Fibroblast of skin of left quadriceps (primary cell): ENCODE measurements at regions not wholly inside any gene's neighbourhood (a gene's known extent, or its start where the extent isn't known, plus 50 kb on each side); places are given as distances from the start of the nearest gene placed in this dataset.
"Not testable (repeated sequence)": the region's sequence is repeated elsewhere in the genome, so short reads cannot be mapped to it uniquely, and the experiment has no call there.

Experiments used
- DNase-seq, 2 experiments: peaks; one replicate each; pipeline ENCODE4 v3.0.0-alpha.2; 2013; ENCODE audit warnings: low read depth in 2 of 2

- DNase-seq, result no peak
These were observed 149.8 kb upstream of the FOXN3 start for GRCh38 chr14:89566644-89567415.

- DNase-seq, result no peak
These were observed 149.1 kb upstream of the FOXN3 start for GRCh38 chr14:89566180-89566579.

- DNase-seq, result no peak
These were observed 148.6 kb upstream of the FOXN3 start for GRCh38 chr14:89565607-89566006.

DNA sequence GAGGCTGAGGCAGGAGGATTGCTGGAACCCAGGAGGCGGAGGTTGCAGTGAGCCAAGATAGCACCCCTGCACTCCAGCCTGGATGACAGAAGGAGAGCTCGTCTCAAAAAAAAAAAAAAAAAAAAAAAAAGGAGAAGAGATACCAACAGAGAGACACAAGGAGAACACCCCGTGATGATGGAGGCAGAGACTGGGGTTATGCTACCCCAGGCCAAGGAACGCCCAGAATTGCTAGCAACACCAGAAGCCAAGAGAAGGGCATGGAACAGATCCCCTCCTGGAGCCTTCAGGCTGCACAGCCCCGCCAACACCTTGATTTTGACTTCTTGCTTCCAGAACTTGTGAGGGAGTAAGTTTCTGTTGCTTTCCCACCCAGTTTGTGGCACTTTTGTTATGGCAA, 148.0 kb upstream of the FOXN3 start:
- DNase-seq, result no peak

DNA sequence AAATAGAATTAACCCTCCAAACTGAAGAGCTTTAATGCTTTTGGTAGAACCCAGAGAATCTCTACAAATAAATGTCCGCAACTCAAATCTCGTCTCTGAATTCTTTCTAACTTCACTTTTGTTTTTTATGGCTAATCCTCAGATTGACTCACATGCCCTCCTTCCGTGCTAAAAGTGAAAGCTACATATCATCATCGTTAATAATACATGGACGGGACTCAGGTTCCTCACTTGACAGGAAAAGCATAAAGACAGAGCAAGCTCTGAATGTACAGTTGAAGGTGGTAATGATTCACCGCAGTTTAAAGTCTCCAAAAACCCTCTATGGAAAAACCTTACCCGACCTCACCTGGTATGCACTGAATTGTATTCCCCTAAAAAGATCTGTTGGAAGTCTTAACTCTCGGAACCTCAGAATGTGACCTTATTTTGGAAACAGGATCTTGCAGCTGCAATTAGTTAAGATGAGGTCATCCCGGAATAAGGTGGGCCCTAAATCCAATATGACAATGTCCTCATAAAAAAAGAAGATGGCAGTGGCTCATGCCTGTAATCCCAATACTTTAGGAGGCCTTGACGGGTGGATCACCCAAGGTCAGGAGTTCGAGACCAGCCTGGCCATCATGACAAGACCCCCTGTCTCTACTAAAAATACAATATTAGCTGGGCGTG, 147.4 kb upstream of the FOXN3 start:
- no peak for DNase-seq

- no peak for DNase-seq
These were observed 146.4 kb upstream of the FOXN3 start for GRCh38 chr14:89563471-89563870.

- no peak for DNase-seq
These were observed 134.9 kb upstream of the FOXN3 start for GRCh38 chr14:89551955-89552354.

DNA sequence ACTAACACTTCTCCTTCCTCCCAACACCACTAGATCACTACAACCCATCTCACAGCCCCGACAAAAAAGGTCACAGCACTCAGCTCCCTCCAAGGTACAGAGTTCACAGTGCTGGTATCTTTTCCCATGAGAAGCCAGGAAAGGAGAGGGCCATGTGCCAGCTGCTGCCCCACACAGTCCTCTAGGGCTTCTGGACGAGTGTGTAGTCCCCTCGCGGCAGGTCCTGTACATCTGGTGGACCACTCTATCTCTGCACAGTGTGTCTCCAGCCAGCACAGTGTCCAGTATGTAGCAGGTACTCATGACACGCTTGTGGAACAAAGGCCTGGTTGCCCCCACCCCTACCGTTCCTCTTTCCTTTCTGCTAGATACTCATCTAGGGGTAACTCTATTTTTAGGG, 134.4 kb upstream of the FOXN3 start:
- no peak for DNase-seq

DNA sequence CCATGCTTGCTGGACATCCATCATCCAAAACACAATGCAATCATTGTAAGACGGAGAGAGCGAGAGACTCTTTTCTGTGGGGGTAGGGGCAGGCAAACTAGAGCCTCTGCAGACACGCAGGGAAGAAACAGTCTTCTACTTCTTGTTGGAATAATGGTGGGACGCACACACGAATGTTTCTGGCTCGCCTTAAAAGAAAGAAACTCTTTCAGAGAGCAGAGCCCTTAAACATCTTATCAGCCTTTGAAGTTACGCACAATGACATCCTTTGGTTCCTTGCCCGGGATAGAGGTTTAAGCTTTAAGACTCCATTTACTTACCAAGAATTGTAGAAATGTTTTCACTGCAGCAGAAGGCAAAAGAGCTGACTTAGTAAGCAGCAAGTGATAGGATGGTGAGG, 133.8 kb upstream of the FOXN3 start:
- DNase-seq, result no peak

- no peak for DNase-seq
These were observed 132.5 kb upstream of the FOXN3 start for GRCh38 chr14:89549381-89550125.

- DNase-seq, result not testable (repeated sequence)
These were observed 130.0 kb upstream of the FOXN3 start for GRCh38 chr14:89547047-89547446.

- no peak for DNase-seq
These were observed 127.7 kb upstream of the FOXN3 start for GRCh38 chr14:89544636-89545301.

GRCh38 chr14:89543425-89543790, 126.4 kb upstream of the FOXN3 start:
- DNase-seq, result no peak

DNA sequence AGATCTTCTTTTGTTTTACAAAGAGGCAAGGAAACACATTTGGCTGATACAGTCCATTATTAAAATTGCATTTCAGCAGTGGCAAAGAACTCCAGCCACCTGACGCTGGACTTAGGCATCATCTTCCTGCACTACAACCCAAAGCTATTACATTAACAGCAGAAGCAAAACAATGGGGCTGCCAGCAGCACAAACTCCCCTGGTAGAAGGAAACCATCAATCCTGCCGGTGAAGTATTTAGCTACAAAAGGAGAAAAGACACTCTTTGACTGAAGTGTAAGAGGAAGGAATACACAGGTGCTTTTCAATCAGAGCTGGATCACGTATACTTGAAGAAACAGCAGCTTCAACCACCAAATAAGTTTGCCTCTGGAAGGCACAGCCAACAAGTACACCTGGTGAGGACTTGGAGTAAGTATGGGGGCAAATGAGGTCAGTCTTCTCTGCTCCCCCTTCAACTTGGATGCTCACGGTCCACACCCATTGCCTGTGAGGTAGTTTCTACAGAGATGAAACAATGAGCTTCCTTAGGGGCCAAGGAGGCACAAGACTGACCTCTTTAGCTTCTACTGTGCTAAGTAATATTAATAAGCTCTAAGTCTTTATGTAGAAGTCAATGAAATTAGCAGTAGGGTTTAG, 125.9 kb upstream of the FOXN3 start:
- no peak for DNase-seq

DNA sequence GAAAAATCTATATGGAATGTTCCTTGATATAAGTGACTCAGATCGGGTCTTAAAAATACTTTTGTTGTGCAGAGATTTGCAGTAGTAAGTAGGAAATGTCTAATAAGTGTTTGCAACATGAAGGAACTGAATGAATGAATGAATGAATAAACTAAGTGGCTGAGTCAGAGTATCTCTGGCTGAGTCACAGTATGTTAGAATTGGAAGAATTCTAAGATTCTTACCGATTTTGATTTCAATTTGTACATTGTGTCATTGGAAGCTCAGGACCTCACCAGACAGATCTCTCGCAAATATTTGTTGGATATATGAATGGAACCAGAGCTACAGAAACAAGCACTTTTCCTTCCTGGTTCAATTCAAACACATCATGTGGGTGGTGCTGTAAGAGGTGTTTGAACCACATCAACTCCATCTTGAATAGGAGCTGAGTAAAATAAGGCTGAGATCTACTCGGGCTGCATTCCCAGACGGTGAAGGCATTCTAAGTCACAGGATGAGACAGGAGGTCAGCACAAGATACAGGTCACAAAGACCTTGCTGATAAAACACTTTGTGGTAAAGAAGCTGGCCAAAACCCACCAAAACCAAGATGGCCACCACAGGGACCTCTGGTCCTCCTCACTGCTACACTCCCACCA, 123.9 kb upstream of the FOXN3 start:
- DNase-seq, result peak; percentile 68 to 73

DNA sequence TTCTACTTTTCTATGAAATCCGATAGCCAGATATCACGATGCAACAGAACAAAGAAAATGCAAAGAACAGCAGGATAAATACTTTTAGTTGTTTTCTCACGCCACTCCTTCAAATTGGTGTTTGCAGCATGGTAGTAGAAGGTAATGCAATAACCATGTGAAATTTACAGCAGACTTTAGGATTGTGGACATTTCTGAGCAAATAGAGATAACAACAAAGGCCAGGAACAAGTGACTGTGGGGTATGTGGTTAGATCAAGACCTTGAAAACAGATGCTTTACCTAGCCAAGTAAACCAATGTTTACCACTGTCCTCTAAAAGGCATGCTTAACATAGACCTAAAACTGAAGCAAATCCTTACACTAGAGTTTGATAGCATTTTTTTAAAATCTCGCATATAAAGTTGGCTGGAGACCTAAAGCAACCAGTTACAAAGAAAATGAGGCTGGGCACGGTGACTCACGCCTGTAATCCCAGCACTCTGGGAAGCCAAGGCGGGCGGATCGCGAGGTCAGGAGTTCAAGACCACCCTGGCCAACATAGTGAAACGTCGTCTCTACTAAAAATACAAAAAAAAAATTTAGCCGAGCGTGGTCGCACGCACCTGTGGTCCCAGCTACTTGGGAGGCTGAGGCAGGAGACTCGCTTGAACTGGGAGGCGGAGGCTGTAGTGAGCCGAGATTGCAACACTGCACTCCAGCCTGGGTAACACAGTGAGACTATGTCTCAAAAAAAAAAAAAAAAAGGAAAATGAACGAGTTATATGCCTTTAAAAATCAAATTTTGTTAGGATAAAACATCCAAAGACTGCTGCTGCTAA, 123.2 kb upstream of the FOXN3 start:
- no peak for DNase-seq

DNA sequence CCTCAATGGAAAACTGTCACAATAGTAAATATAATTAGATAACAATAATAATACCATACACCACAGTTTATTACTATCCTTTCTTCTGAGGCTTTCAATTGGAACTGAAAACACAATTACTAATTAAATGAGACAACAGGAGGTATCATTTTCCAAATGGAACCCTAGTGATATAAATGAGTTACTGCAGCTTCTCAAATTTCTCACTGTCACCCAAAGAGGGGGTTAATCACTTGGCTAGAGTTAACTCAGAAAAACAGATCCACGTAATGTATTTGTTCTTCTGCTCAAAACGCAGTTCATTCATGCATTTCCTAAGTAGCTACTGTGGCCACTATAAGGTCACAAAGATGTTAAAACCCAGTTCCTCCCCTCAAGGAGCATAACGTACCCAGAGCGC, 120.9 kb upstream of the FOXN3 start:
- DNase-seq, result no peak

GRCh38 chr14:89534902-89535685, 118.1 kb upstream of the FOXN3 start:
- peak; percentile 14 to 31 for DNase-seq

DNA sequence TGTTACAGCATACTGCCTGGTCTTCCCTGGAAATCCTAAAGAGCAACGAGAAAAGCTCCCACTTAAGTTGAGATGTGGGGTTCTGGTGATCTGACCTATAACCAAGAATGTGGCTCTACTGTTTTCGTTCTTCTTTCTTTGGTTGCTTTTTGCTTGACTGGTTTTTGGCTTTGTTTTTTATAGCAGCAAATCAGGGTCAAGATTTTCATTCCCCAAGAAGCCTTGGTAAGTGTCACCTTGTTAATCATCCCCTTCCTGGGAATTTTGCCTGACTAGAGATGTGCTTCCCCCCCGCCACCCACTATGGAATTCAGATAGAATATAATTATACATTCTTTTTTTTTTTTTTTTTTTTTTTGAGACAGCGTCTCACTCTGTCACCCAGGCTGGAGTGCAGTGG, 116.7 kb upstream of the FOXN3 start:
- no peak for DNase-seq

DNA sequence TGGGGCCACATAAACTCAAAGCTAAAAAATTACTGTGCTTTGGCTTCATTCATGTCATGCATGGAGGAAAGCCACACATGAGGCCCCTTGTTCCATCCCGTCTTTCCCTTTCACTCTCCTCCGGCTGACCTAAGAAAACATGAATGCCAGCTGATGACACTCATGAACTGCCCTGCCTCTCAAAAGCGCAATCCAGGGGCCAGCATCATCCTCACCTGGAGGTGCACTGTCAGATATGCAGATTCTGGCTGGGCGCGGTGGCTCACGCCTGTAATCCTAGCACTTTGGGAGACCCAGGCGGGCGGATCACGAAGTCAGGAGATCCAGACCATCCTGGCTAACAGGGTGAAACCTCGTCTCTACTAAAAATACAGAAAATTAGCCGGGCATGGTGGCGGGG, 116.1 kb upstream of the FOXN3 start:
- no peak for DNase-seq
